Posterior vena cava (tissue), 2 donors: ENCODE measurements at regions not wholly inside any gene's neighbourhood (a gene's known extent, or its start where the extent isn't known, plus 50 kb on each side); places are given as distances from the start of the nearest gene placed in this dataset.
"Not testable (repeated sequence)": the region's sequence is repeated elsewhere in the genome, so short reads cannot be mapped to it uniquely, and the experiment has no call there.

ENCODE experiments used
- DNase-seq: peaks from one replicate; pipeline ENCODE4 v3.0.0-alpha.2; 2020; ENCODE audit warnings: low spot score
- intact Hi-C, 2 donors: fragments of 100-400 bp; cut with DNase I; formaldehyde crosslinking; loops; one replicate each; pipeline versions ENCODE4 v1.14.1 to v1.14.2; 2022 to 2023
- donor health status: DM: yes; HTN: yes; CAD: no.
- donor health status: DM: yes; HTN: yes; CAD: no.

DNA sequence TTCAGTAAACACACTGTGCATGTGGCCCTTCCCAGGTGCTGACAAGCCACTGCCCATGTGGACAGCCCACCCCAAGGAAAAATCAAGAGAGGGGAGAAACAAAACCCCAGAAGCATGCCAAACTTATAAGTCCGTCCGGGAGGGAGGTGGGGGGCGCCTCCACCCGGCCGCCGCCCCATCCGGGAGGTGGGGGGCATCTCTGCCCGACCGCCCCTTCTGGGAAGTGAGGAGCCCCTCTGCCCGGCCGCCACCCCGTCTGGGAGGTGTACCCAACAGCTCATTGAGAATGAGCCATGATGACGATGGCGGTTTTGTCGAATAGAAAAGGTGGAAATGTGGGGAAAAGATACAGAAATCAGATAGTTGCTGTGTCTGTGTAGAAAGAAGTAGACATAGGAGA lies 53.8 kb upstream of the C2CD4B start:
- DNase-seq, result no peak
- intact Hi-C loops, result no loop called here

DNA sequence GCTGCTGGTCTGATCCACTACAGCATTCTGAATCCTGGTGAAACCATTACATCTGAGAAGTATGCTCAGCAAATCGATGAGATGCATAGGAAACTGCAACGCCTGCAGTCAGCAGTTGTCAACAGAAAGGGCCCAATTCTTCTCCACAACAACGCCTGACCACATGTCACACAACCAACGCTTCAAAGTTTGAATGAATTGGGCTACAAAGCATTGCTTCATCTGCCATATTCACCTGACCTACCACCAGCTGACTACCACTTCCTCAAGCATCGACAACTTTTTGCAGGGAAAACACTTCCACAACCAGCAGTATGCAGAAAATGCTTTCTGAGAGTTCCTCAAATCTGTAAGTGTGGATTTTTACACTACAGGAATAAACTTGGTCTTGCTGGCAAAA lies 54.7 kb upstream of the C2CD4B start:
- no peak for DNase-seq
- intact Hi-C loops, result no loop called here

DNA sequence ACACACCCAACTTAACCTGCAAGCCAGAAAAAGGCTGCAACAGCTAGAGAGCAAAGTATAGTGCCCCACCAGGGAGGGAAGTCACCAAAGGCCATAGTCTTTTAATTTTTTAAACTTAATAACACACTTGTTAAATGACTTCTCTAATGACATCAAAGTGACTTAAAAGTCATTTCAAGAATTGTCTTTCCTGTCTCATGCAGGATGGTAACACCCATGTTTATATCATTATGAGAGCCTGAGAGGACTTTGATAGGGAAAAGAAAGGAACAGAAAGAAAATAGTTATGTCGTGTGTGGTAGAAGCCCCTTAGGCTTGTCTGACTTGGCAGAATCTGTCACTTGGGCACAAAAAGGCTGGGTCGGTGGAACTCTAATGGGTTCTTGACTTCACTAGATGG lies 57.9 kb upstream of the C2CD4B start:
- DNase-seq, result no peak
- intact Hi-C loops, result no loop called here

DNA sequence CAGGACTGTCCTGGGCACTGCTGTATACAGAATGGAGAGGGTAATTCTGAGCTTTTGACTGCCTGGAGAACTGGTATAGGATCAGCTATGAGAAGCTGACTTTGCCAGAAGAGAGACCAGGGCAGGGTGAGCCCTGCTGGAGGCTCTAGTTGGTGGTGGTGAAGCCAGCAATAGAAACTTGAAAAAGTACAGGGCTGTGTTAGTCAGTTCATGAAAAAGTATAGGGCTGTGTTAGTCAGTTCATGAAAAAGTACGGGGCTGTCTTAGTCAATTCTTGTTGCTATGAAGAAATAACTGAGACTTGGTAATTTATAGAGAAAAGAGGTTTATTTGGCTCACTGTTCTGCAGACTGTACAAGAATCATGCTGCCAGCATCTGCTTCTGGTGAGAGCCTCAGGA lies 63.5 kb upstream of the C2CD4B start:
- intact Hi-C loops, result no loop called here
- no peak for DNase-seq

DNA sequence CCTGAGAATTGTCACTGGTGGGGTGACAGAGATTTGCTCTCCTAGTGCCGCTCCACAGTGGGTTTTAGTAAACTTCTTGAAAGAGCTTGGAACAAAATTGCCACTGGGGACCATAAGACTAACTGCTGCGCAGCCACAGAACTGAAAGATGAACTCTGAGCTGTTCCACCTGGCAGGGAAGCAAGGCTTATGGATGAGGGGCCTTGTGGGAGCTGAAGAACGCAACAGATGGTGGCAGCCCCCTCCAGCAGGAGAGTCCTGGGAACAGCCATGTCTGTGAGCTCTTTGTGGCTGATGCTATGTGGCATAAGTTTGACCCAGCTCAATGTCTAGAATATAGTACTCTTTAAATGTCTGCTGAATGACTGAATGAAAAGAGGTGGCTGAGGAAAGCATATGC lies 66.8 kb upstream of the C2CD4B start:
- DNase-seq, result no peak
- intact Hi-C loops, result no loop called here

DNA sequence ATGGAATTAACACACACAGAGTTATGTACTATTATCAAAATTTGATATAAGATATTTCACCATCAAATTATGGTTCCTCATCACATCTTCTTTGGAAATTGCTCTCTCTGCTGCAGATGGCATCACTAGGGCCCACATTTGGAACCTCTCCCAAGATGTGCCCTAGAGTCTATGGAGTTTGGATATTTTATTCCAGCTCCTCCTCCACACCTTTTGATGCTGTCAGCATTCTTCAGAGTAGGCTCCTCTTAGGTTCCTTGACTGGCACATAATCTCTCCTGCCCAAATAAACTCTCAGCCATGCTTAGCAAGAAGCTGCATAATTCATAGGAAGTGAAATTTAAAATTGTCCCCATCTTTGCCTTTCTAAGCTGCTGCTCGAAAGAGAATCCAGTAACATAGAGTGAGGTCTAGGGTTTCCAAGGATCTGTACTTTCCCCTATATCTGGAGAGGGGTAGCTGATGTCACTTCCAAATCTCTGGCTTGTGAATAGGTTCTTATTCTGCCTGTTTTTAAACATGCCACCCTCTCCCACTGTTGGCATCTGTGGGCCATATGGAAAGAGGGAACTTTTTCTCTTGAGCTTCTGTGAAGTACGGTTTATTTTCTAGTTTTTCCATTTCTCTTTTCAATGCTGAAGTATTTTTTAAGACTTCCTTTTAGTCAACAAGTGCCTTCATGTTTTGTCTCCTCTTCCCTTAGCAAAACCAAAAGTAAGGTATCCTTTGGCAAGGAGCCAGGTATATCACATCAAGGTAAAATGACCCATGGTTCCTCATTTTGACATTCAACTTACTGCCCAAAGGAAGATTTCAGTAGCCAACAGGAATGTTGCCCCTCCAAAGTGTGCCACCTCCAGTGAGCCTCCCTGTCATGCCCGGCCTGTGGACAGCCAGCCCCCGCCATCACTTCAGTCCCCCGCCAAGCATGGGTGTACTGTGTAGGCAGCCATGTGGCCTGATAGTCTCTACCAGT lies 75.3 kb upstream of the C2CD4B start:
- intact Hi-C loops, result no loop called here
- no peak for DNase-seq

DNA sequence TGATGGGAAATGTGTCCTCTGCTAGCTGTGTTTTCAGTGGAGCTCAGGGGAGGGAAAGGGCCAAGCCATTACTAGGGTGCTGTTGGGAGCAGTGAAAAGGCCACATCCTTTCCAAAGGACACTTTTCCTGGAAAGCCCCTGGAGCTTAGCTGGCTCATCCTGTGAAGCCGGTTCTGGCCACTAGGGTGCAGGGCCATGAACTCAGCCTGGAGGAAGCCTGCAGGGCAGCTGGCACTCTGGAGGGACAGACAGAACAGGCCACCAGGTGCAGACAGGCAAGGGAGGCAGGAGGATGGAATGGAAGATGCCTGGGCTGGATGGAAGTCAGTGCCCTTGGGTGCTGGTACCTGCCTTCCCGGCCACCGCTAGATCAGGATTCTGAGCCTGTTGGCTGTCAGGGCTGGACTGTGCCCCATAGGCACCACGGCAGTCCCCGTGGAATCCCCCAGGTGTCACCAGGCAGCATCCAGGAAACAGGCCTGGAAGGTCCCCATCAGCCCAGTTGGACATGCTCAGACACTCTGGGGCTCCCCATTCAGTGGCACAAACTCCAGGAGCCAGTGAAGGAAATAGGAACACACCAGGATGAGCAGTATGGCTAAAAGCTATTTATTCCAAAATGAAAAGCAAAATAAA lies 76.2 kb upstream of the C2CD4B start:
- no peak for DNase-seq
- intact Hi-C loops, result no loop called here

DNA sequence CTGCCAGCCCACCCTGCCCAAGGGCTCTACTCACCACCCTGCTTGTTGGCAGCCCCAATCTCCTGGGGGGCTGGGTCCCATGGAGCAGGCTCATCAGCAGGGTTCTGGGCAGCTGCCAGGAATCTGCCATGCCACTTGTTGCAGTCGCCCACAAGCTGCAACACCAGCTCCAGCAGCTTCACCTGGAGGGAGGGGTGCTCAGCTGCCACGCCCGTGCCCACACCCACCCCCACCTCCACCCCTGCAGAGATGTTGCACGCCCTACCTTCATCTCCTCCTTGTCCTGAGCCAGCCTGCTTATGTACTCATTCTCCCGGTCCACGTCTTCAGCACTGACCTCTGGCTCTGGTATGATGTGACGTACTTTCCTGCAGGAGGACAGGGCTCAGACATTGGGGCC lies 77.9 kb upstream of the C2CD4B start:
- intact Hi-C loops, result no loop called here
- no peak for DNase-seq

DNA sequence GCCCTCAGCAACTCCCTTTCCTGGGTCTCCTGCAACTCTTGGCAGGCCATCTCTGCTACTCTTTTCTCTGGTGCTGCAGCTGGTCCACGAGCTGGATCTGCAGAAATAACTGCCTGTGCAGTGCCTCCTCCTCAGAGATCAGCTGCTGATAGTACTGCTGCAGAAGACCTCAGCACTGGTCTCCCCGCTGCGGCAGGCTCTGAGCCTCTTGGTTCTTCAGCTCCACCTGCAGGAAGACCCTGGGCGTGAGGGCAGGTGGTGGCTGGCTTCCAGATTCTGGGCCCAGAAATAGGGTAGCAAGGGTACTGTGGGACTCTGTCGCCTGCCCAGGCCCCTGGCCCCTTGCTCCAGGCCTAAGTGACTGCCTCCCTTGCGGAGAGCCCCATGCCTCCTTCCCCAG lies 79.7 kb upstream of the C2CD4B start:
- DNase-seq, result no peak
- intact Hi-C loops, result no loop called here

DNA sequence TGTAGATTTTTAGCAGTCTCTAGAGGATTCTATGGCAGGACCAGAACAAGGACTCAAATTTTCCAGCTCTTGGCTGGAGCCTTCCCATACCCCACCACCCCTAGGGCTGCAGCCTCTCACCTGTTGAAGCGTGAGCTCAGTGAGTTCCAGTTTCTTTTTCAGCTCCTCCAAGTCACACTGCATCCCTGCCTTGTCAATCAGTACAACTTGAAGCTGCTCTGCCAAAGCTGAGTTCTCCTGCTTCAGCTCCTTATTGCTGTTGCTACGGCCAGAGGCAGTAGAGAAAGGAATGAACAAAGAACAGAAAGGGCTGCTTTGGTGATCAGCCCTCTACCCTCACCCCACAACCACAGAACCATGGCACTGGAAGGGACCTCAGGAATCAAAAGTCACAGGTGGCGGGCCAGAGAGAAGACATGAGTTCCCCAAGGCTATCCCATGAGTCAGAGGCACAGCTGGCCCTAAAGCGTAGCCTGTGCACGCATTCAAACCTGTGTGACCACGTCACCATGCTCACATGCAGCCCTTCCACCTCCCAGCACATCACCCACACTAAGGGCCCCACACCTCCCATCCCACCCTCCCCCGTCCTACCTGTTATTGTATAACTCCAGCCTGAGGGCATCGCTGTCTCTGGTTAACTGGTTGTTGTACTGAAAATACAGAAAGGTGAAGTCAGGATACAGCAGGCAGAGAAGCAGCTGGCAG lies 83.3 kb upstream of the C2CD4B start:
- intact Hi-C loops, result no loop called here
- no peak for DNase-seq

DNA sequence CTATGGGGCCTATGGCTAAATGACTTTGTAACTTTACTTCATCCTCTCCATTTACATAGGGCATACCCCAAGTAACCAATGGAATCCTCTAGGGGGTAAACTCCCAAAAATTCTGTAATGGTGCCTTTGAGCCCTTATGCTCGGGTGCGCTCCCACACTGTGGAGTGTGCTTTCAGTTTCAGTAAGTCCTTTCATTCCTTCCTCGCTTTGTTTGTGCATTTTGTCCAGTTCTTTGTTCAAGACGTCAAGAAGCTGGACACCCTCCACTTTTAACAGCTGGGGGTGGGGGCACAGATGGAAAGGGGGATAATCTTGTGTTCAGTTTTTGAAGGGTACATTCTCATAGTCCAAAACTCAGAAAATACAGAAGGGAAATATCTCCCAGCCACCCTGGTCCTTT lies 84.4 kb upstream of the C2CD4B start:
- intact Hi-C loops, result no loop called here
- DNase-seq, result no peak

DNA sequence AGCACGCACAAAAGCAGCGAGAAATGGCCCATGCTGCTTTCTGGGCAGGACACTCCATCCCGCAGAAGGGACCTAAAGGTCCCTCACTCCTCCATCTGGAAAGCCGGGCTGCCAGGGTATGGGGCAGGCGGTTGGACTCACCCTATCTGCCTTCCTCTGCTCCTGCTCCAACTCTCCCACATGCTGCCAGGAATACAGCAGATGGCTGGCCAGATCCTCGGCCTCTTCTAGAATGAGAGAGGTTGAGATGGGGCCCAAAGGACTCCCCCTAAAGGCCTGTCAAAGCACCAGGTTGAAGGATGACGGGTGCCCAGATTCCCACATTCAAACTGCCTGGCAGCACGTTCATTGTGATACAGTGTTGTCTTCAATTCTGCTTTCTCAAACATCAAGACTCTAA lies 85.1 kb upstream of the C2CD4B start:
- intact Hi-C loops, result no loop called here

DNA sequence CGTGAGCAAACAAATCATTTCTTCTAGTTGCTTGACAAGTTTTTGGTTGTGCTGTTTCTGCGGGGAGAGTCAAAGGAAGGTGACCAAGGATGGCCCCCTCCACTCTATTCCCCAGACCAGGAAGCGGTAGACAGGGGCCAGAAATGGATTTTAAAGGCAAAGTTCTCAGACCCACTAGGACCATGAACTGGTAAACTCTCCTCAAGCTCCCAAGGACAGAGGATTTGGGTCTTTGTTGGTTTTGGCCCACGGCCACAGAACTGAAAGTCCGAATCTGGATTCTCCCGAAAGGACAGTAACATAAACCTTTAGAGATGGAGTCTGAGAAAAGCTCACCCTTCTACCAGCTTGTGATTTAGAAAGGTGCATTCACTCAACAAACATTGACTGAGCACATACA lies 85.9 kb upstream of the C2CD4B start:
- intact Hi-C loops, result no loop called here
- DNase-seq, result no peak

More for the DNA sequence above, 85.1 kb upstream of the C2CD4B start:
- no peak for DNase-seq

DNA sequence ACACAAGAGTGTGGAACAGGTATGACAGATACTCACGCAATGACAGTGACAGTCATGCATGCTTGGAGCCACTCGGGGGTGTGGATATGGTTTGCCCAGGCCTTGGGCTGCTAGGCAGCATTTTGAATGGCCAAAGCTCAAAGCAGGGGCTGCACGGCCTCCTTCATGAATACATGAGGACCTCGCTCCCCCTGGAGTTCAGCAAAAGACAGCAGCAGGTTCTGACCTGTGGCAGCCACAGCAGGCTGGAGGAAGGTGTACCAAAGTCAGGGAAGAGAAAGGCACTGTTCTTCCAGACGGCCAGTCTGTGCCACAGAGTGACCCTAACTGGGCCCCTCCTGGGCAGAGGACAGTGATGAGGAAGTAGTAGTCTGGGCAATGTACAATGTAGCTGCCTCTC lies 88.2 kb upstream of the C2CD4B start:
- no peak for DNase-seq
- intact Hi-C loops, result no loop called here

DNA sequence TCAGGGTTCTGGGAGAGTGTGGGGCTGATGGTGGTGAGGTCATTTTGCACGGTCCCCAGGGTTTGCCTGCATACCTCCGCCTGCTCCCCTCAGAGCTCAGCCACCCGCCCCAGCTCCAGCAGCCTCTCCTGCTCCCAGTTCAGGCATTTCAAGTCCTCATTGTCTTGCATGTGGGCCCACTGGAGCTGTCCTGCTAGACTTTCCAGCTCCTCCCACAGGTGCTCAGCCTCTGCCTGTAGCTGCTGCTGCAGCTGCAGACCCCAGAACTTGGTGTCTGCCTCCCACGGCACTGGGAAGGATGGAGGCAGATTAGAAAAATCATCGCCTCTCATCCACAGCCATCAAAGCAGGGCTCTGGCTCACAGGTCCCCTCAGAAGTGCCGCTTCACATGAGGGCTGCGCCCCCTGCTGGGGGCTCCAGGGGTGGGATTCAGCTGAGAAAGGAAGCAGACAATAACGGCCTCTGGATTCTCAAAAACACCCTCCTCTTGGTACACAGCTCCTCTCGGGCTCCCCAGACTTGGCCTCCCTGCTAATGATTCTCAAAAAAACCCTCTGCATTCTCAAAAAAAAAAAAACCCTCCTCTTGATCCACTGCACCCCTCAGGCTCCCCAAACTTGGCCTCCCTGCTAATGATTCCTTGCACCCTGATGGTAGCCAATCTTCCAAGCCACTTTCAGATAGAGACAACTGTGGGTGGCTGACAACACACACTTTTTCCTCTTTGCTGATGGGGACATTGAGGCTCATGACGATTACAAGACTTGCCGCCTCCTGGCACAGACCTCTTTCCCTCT lies 89.3 kb upstream of the C2CD4B start:
- intact Hi-C loops, result no loop called here
- no peak for DNase-seq

DNA sequence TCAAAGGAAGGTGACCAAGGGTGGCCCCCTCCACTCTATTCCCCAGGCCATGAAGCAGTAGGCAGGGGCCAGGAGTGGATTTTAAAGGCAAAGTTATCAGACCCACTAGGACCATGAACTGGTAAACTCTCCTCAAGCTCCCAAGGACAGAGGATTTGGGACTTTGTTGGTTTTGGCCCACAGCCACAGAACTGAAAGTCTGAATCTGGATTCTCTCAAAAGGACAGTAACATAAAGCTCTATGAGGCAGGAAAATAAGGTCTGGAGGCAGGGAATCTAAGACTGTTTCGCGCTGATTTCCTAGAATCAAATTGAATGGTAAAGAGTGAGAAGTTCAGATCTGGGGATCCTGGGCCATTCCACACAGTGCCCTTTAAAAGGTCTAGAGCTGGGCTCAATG lies 91.3 kb upstream of the C2CD4B start:
- intact Hi-C loops, DNase-seq: not testable (repeated sequence)

DNA sequence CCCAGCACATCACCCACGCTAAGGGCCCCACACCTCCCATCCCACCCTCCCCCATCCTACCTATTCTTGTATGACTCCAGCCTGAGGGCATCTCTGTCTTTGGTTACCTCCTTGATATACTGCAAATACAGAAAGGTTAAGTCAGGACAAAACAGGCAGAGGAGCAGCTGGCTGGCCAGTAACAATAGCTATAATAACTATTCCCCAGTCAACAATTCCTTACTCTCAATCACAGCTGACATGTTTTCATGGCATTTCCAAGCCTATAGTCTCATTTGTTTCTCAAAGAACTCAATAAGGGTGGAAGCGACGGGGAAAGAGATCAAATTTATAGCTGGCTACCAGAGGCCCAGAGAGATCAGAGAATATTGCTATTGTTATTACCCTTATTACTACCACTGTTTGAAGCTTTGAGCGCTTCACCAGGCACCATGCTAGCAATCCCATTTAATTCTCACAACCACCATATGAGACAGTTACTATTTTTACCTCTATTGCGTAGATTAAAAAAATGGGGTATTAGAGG lies 93.0 kb upstream of the C2CD4B start:
- intact Hi-C loops, result no loop called here
- no peak for DNase-seq

DNA sequence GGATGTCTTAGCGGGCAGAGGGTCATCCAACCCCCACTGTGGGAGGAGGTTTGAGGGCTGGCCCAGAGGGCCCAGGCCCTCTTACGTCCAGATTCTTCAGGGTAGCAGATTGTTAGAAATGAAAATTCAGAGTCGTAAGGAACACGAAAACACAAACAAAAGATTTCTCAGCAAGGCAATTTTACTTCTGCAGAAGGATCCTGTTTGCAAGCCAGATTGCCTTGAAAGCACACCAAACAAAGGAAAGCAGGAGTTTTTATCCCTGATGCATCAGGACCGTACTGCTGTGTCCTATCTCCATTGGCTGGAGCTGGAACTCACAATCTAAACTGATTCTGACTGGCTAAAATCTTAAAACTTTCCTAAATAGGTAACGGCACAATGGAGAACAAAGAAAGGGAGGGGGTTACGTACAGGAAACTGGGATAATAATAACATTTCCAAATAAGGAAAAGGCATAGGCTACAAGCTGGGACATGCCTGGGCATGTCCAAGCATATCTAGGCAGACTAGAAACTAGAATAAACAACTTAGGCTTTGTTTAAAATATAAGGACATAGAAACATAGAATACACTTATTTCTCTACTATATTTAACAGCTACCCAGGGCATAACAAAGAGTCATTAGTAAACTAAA lies 97.3 kb upstream of the C2CD4B start:
- no peak for DNase-seq
- intact Hi-C loops, result no loop called here

DNA sequence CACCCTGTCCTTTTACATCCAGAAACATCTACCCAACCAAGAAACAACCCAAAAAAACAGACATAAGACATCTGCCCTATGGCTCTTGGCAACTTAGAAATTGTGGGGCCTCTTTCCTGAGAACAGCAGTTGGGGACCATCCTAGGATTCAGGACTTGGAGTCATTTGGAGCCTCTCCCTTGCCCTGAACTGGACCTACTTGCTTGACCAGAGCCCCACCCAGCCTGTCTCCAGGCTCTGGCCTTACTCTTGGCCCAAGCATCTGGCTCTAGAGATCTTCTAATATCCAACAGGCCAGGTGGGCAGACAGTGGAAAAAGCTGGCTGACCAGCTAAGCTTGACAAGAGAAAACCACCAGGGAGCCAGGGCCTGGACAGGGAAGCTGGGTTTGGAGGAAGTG lies 99.1 kb upstream of the C2CD4B start:
- intact Hi-C loops, result no loop called here
- no peak for DNase-seq
